Hematopoietic multipotent progenitor cell treated with erythropoietin and hydrocortisone succinate and interleukin-3 and kit ligand, for 17 days (in vitro differentiated cells): ENCODE measurements at regions not wholly inside any gene's neighbourhood (a gene's known extent, or its start where the extent isn't known, plus 50 kb on each side); places are given as distances from the start of the nearest gene placed in this dataset.

Experiments
- DNase-seq: peaks from one replicate; pipeline ENCODE4 v3.0.0-alpha.2; 2015; ENCODE audit warnings: low spot score

GRCh38 chr4:137200322-137200721 is 332.0 kb downstream of the PCDH18 start:
- no peak for DNase-seq

GRCh38 chr4:137198791-137199190 is 333.5 kb downstream of the PCDH18 start:
- DNase-seq = no peak

GRCh38 chr4:137194670-137195069 is 337.6 kb downstream of the PCDH18 start:
- no peak for DNase-seq

- DNase-seq = no peak
Measured at GRCh38 chr4:137193564-137193963, 338.7 kb downstream of the PCDH18 start.

- no peak for DNase-seq
Measured at GRCh38 chr4:137181293-137181899, 350.9 kb downstream of the PCDH18 start.

- no peak for DNase-seq
Measured at GRCh38 chr4:137180349-137180748, 351.9 kb downstream of the PCDH18 start.

- DNase-seq = no peak
Measured at GRCh38 chr4:137156807-137157206, 375.5 kb downstream of the PCDH18 start.

- no peak for DNase-seq
Measured at GRCh38 chr4:137156054-137156453, 376.2 kb downstream of the PCDH18 start.

- no peak for DNase-seq
Measured at GRCh38 chr4:137131201-137131600, 401.1 kb downstream of the PCDH18 start.

- no peak for DNase-seq
Measured at GRCh38 chr4:137129845-137130244, 402.4 kb downstream of the PCDH18 start.

GRCh38 chr4:137129441-137129840 is 402.9 kb downstream of the PCDH18 start:
- DNase-seq = no peak

- no peak for DNase-seq
Measured at GRCh38 chr4:137125011-137125410, 407.3 kb downstream of the PCDH18 start.

GRCh38 chr4:137124278-137124932 is 407.9 kb downstream of the PCDH18 start:
- no peak for DNase-seq

GRCh38 chr4:137122876-137123275 is 409.4 kb downstream of the PCDH18 start:
- no peak for DNase-seq

GRCh38 chr4:137116144-137116543 is 416.1 kb downstream of the PCDH18 start:
- no peak for DNase-seq

GRCh38 chr4:137106733-137107132 is 425.6 kb downstream of the PCDH18 start:
- no peak for DNase-seq

GRCh38 chr4:137106287-137106686 is 426.0 kb downstream of the PCDH18 start:
- no peak for DNase-seq

- DNase-seq = no peak
Measured at GRCh38 chr4:137090951-137091350, 441.3 kb downstream of the PCDH18 start.

GRCh38 chr4:137083571-137084135 is 448.6 kb downstream of the PCDH18 start:
- no peak for DNase-seq

- DNase-seq = no peak
Measured at GRCh38 chr4:137082061-137082460, 450.2 kb downstream of the PCDH18 start.

- no peak for DNase-seq
Measured at GRCh38 chr4:137076908-137077307, 455.4 kb downstream of the PCDH18 start.

GRCh38 chr4:137075586-137075985 is 456.7 kb downstream of the PCDH18 start:
- no peak for DNase-seq

- no peak for DNase-seq
Measured at GRCh38 chr4:137070614-137071013, 461.7 kb downstream of the PCDH18 start.

GRCh38 chr4:137069473-137069872 is 462.8 kb downstream of the PCDH18 start:
- no peak for DNase-seq
